ENCODE measurements at regions not wholly inside any gene's neighbourhood (a gene's known extent, or its start where the extent isn't known, plus 50 kb on each side); places are given as distances from the start of the nearest gene placed in this dataset.

GRCh38 chr2:51111532-51111931, 79.6 kb upstream of the NRXN1 start:
- DNase-seq (ENCODE audit: low read depth, low spot score) (no peak), FAIRE-seq (no peak)
- Histone ChIP-seq H3K4me1 (ENCODE audit: control insufficient read depth, extremely low read depth, insufficient read depth, low read length) (no peaks in the 10 kb centered on the region), H2AFZ (ENCODE audit: control insufficient read depth, low read length) (no peak overlapping the region), H4K20me1 (ENCODE audit: control insufficient read depth, extremely low read depth, insufficient read depth, low read length) (no peaks in the 10 kb centered on the region), H3K36me3 (ENCODE audit: control insufficient read depth in 2 of 2, extremely low read depth in 1 of 2, insufficient read depth in 2 of 2, low read length in 2 of 2) (no peaks in the 10 kb centered on the region), H3K9me1 (ENCODE audit: control insufficient read depth, extremely low read depth, insufficient read depth, low read length) (no peaks in the 10 kb centered on the region), H3K27me3 (ENCODE audit: control insufficient read depth, extremely low read depth, insufficient read depth, low read length) (no peaks in the 10 kb centered on the region), H3K4me2 (ENCODE audit: control insufficient read depth, extremely low read depth, insufficient read depth, low read depth, low read length) (no peak overlapping the region), H3K79me2 (ENCODE audit: control insufficient read depth, insufficient read depth, low read length) (no peaks in the 10 kb centered on the region), H3K9ac (ENCODE audit: control insufficient read depth, extremely low read depth, insufficient read depth, low read length) (no peak overlapping the region), H3K27ac (ENCODE audit: control insufficient read depth, insufficient read depth, low read length) (no peak overlapping the region), H3K4me3 (ENCODE audit: control insufficient read depth in 2 of 3, extremely low read depth in 1 of 3, insufficient read depth in 2 of 3, low read depth in 1 of 3, low read length in 3 of 3) (no peak overlapping the region), H3K9me3 (ENCODE audit: control insufficient read depth, low read depth, low read length) (no peaks in the 10 kb centered on the region)
- dilution Hi-C loops (cut with MboI; ENCODE audit: extremely low pct_ligation_motif_present, low sequenced_read_pairs) = no loop called here
- TF ChIP-seq EZH2 (IDR thresholded peaks at IDR 0.05; ENCODE audit: low read length) (no peak), CTCF (optimal IDR thresholded peaks at IDR 0.05 in 1 of 3, IDR thresholded peaks at IDR 0.05 in 1 of 3, conservative IDR thresholded peaks at IDR 0.05 in 1 of 3; ENCODE audit: extremely low read depth in 1 of 3, insufficient read depth in 2 of 3, low read length in 3 of 3) (no peak)

- DNase-seq (ENCODE audit: low read depth, low spot score) = no peak
- no peaks in the 10 kb centered on the region for H3K9me1 ChIP-seq (ENCODE audit: control insufficient read depth, extremely low read depth, insufficient read depth, low read length)
- no peak overlapping the region for H3K27ac ChIP-seq (ENCODE audit: control insufficient read depth, insufficient read depth, low read length)
- H3K4me1 ChIP-seq (ENCODE audit: control insufficient read depth, extremely low read depth, insufficient read depth, low read length) = no peaks in the 10 kb centered on the region
- H3K4me3 ChIP-seq (ENCODE audit: control insufficient read depth in 2 of 3, extremely low read depth in 1 of 3, insufficient read depth in 2 of 3, low read depth in 1 of 3, low read length in 3 of 3) = no peak overlapping the region
- no peaks in the 10 kb centered on the region for H3K9me3 ChIP-seq (ENCODE audit: control insufficient read depth, low read depth, low read length)
- H3K4me2 ChIP-seq (ENCODE audit: control insufficient read depth, extremely low read depth, insufficient read depth, low read depth, low read length) = no peak overlapping the region
- dilution Hi-C loops (cut with MboI; ENCODE audit: extremely low pct_ligation_motif_present, low sequenced_read_pairs) = no loop called here
- no peaks in the 10 kb centered on the region for H3K27me3 ChIP-seq (ENCODE audit: control insufficient read depth, extremely low read depth, insufficient read depth, low read length)
- H3K79me2 ChIP-seq (ENCODE audit: control insufficient read depth, insufficient read depth, low read length) = no peaks in the 10 kb centered on the region
- H3K36me3 ChIP-seq (ENCODE audit: control insufficient read depth in 2 of 2, extremely low read depth in 1 of 2, insufficient read depth in 2 of 2, low read length in 2 of 2) = no peaks in the 10 kb centered on the region
- no peak overlapping the region for H2AFZ ChIP-seq (ENCODE audit: control insufficient read depth, low read length)
- TF ChIP-seq CTCF (optimal IDR thresholded peaks at IDR 0.05 in 1 of 3, IDR thresholded peaks at IDR 0.05 in 1 of 3, conservative IDR thresholded peaks at IDR 0.05 in 1 of 3; ENCODE audit: extremely low read depth in 1 of 3, insufficient read depth in 2 of 3, low read length in 3 of 3) (no peak), EZH2 (IDR thresholded peaks at IDR 0.05; ENCODE audit: low read length) (no peak)
- no peaks in the 10 kb centered on the region for H4K20me1 ChIP-seq (ENCODE audit: control insufficient read depth, extremely low read depth, insufficient read depth, low read length)
- no peak for FAIRE-seq
- H3K9ac ChIP-seq (ENCODE audit: control insufficient read depth, extremely low read depth, insufficient read depth, low read length) = no peak overlapping the region
These were observed 76.9 kb upstream of the NRXN1 start for GRCh38 chr2:51108794-51109193.
